MM.1S (cell line): ENCODE measurements at regions not wholly inside any gene's neighbourhood (a gene's known extent, or its start where the extent isn't known, plus 50 kb on each side); places are given as distances from the start of the nearest gene placed in this dataset.

Source experiments
- DNase-seq: peaks from one replicate; pipeline ENCODE4 v3.0.0-alpha.2; 2015
- H2AFZ ChIP-seq: fragments of 300-600 bp; sonication (generic); 2 replicates; pipeline ENCODE4 v1.6.0; 2016; ENCODE audit warnings: antibody characterized with exemption, low read length
- H3F3A ChIP-seq: fragments of 300-600 bp; sonication (generic); 2 replicates; pipeline ENCODE4 v1.6.1; 2016; ENCODE audit warnings: mild to moderate bottlenecking, antibody characterized with exemption, low read length, moderate library complexity, mixed read lengths; ENCODE audit not compliant: insufficient read depth
- H3K27ac ChIP-seq: fragments of 300-600 bp; sonication (generic); 2 replicates; pipeline ENCODE4 v1.5.1; 2016; ENCODE audit warnings: mild to moderate bottlenecking, low read length
- H3K27me3 ChIP-seq: fragments of 300-600 bp; sonication (generic); replicated peaks from 2 replicates; pipeline ENCODE4 v1.6.0; 2016; ENCODE audit warnings: low read length; ENCODE audit not compliant: insufficient read depth
- H3K36me3 ChIP-seq: fragments of 300-600 bp; sonication (generic); replicated peaks from 2 replicates; pipeline ENCODE4 v1.6.1; 2016; ENCODE audit warnings: mild to moderate bottlenecking, low read length, mixed read lengths; ENCODE audit not compliant: insufficient read depth
- H3K4me1 ChIP-seq: fragments of 300-600 bp; sonication (generic); 2 replicates; pipeline ENCODE4 v1.6.1; 2016; ENCODE audit warnings: low read length, mixed read lengths
- H3K4me2 ChIP-seq: fragments of 300-600 bp; sonication (generic); 2 replicates; pipeline ENCODE4 v1.6.0; 2016; ENCODE audit warnings: low read depth, low read length
- H3K4me3 ChIP-seq: fragments of 300-600 bp; sonication (generic); 2 replicates; pipeline ENCODE4 v1.5.1; 2016; ENCODE audit warnings: low read length, mixed read lengths
- H3K79me2 ChIP-seq: fragments of 300-600 bp; sonication (generic); 2 replicates; pipeline ENCODE4 v1.6.1; 2016; ENCODE audit warnings: mixed run types, low read length, mixed read lengths
- H3K9ac ChIP-seq: fragments of 300-600 bp; sonication (generic); 2 replicates; pipeline ENCODE4 v1.6.1; 2016; ENCODE audit warnings: low read length, mixed read lengths
- H3K9me2 ChIP-seq: fragments of 300-600 bp; sonication (generic); replicated peaks from 2 replicates; pipeline ENCODE4 v1.6.1; 2016; ENCODE audit warnings: mild to moderate bottlenecking, low read length, mixed read lengths; ENCODE audit not compliant: insufficient read depth
- H3K9me3 ChIP-seq: fragments of 300-600 bp; sonication (generic); replicated peaks from 2 replicates; pipeline ENCODE4 v1.6.1; 2016; ENCODE audit warnings: mild to moderate bottlenecking, low read length, mixed read lengths; ENCODE audit not compliant: insufficient read depth
- H4K20me1 ChIP-seq: fragments of 300-600 bp; sonication (generic); 2 replicates; pipeline ENCODE4 v1.6.1; 2016; ENCODE audit warnings: mild to moderate bottlenecking, low read length, moderate library complexity, mixed read lengths; ENCODE audit not compliant: insufficient read depth
- EZH2 ChIP-seq: fragments of 300-600 bp; sonication (generic); optimal IDR thresholded peaks from 2 replicates; pipeline ENCODE3; 2017; ENCODE audit warnings: low read depth, mild to moderate bottlenecking, antibody characterized with exemption, low read length, mixed read lengths
- EZH2phosphoT487 ChIP-seq: fragments of 300-600 bp; sonication (generic); IDR thresholded peaks from 2 replicates; pipeline ENCODE4 v1.6.1; 2018; ENCODE audit warnings: antibody characterized with exemption, low read length
- TF ChIP-seq, protein P1 (sequence below): fragments of 300-600 bp; sonication (generic); IDR thresholded peaks from 2 replicates; pipeline ENCODE4 v1.5.1; 2016; ENCODE audit warnings: antibody characterized with exemption, low read length, mixed read lengths

DNA sequence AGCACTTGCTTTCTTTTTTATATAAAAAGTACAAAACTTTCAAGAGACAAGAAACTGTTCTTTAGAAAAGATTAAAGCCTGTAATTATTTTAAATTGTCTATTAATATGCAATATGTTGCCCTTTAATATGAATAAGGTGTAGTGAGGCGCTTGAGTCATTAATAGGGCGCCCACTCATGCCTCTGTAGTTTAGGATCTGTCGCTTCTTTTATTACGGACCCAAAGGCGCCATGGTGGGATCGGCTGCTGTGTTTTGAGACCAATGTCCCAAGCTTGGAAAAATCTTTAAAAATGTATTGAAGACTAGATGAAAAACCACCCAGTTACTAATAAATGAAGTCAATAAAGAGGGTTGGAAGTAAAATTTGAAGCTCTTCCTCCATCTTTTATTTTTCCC is 259.5 kb upstream of the MEIS2 start:
- Histone ChIP-seq H3K27ac (no peak overlapping the region), H3K36me3 (no peaks in the 10 kb centered on the region), H3K9ac (no peak overlapping the region), H3F3A (no peaks in the 10 kb centered on the region), H2AFZ (no peak overlapping the region), H3K9me2 (no peaks in the 10 kb centered on the region), H3K9me3 (no peaks in the 10 kb centered on the region), H3K4me3 (no peak overlapping the region), H3K27me3 (no peaks in the 10 kb centered on the region), H3K4me1 (no peaks in the 10 kb centered on the region), H3K4me2 (no peak overlapping the region), H3K79me2 (no peaks in the 10 kb centered on the region), H4K20me1 (no peaks in the 10 kb centered on the region)
- DNase-seq = no peak
- TF ChIP-seq EZH2phosphoT487 (no peak), EZH2 (no peak)
- TF ChIP-seq, protein P1, sequence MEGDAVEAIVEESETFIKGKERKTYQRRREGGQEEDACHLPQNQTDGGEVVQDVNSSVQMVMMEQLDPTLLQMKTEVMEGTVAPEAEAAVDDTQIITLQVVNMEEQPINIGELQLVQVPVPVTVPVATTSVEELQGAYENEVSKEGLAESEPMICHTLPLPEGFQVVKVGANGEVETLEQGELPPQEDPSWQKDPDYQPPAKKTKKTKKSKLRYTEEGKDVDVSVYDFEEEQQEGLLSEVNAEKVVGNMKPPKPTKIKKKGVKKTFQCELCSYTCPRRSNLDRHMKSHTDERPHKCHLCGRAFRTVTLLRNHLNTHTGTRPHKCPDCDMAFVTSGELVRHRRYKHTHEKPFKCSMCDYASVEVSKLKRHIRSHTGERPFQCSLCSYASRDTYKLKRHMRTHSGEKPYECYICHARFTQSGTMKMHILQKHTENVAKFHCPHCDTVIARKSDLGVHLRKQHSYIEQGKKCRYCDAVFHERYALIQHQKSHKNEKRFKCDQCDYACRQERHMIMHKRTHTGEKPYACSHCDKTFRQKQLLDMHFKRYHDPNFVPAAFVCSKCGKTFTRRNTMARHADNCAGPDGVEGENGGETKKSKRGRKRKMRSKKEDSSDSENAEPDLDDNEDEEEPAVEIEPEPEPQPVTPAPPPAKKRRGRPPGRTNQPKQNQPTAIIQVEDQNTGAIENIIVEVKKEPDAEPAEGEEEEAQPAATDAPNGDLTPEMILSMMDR = no peak

DNA sequence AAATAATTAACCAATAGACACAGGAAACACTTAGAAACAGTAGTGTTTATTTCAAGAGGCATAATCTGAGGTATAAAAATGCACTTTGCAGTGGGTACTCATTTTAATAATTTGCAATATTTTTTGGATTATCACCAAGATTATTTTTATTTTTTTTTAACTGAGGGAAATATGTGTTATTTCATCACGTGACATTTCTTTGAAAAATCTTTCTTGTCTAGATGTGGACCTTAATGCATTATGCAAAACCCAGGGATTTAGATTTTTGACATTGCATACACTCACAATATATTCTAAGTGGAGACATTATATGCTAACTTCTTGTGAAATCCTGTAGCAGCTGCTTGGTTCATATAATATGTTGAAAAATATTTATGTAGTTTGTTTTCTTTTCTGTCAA is 260.4 kb upstream of the MEIS2 start:
- no peak for DNase-seq
- Histone ChIP-seq H3K4me2 (no peak overlapping the region), H3K27me3 (no peaks in the 10 kb centered on the region), H3K4me1 (no peaks in the 10 kb centered on the region), H2AFZ (no peak overlapping the region), H3K36me3 (no peaks in the 10 kb centered on the region), H3F3A (no peaks in the 10 kb centered on the region), H3K4me3 (no peak overlapping the region), H3K9ac (no peak overlapping the region), H3K79me2 (no peaks in the 10 kb centered on the region), H4K20me1 (no peaks in the 10 kb centered on the region), H3K9me3 (no peaks in the 10 kb centered on the region), H3K27ac (no peak overlapping the region), H3K9me2 (no peaks in the 10 kb centered on the region)
- no peak for TF ChIP-seq EZH2phosphoT487
- TF ChIP-seq, protein P1 = no peak
- no peak for TF ChIP-seq EZH2

DNA sequence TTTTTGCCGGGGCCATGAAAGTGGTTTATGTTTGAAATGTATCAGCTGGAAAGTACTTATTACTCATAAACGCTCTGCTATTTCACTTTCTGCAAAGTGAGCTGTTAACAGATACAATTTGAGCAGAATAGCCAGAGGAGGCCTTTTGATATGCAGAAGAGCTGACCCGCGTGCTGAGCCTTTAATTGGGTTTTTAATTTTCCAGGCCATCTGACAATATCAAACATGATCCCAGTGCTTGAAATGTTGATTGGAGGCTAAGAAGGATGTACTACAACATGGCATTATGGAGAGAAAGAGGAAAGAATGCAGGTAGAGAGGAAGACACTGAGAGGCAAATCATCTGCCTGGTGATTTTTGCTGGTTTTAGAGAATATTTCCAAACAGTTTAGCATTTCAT is 261.3 kb upstream of the MEIS2 start:
- Histone ChIP-seq H2AFZ (no peak overlapping the region), H3K27ac (no peak overlapping the region), H3K79me2 (no peaks in the 10 kb centered on the region), H3K9ac (no peak overlapping the region), H3K27me3 (no peaks in the 10 kb centered on the region), H3K4me2 (no peak overlapping the region), H4K20me1 (no peaks in the 10 kb centered on the region), H3K36me3 (no peaks in the 10 kb centered on the region), H3K9me2 (no peaks in the 10 kb centered on the region), H3K4me1 (no peaks in the 10 kb centered on the region), H3K4me3 (no peak overlapping the region), H3K9me3 (no peaks in the 10 kb centered on the region), H3F3A (no peaks in the 10 kb centered on the region)
- TF ChIP-seq EZH2phosphoT487 (no peak), EZH2 (no peak)
- TF ChIP-seq, protein P1 = no peak
- DNase-seq = no peak

DNA sequence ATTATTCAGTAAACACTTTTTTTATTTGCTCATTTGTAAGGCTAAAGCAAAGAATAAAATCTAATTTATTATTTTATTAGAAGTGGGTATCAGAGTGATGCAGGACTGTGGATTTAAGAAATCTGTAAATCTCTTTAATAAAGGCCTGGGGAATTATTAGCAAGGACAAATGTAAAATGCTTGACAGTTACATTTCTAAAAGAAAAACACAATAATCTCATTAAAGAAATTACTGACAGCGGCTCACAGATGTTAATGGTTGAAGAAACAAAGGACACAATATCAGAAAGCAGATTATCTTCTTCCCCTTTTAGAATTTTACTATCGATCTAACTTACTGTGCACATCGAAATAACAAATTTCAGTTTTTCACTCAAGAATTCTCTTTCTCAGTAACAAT is 262.1 kb upstream of the MEIS2 start:
- no peak for DNase-seq
- Histone ChIP-seq H4K20me1 (no peaks in the 10 kb centered on the region), H3K4me2 (no peak overlapping the region), H3K9me3 (no peaks in the 10 kb centered on the region), H3K27ac (no peak overlapping the region), H3K4me3 (no peak overlapping the region), H2AFZ (no peak overlapping the region), H3K4me1 (no peaks in the 10 kb centered on the region), H3F3A (no peaks in the 10 kb centered on the region), H3K9ac (no peak overlapping the region), H3K36me3 (no peaks in the 10 kb centered on the region), H3K79me2 (no peaks in the 10 kb centered on the region), H3K27me3 (no peaks in the 10 kb centered on the region), H3K9me2 (no peaks in the 10 kb centered on the region)
- TF ChIP-seq EZH2 (no peak), EZH2phosphoT487 (no peak)
- TF ChIP-seq, protein P1 = no peak
